GM18907 (cell line): ENCODE measurements at regions not wholly inside any gene's neighbourhood (a gene's known extent, or its start where the extent isn't known, plus 50 kb on each side); places are given as distances from the start of the nearest gene placed in this dataset.
"Not testable (repeated sequence)": the region's sequence is repeated elsewhere in the genome, so short reads cannot be mapped to it uniquely, and the experiment has no call there.

Experiments
- ATAC-seq: cut with Tn5 transposase; IDR thresholded peaks from one replicate; pipeline ENCODE4 v1.9.1; 2021; ENCODE audit warnings: mild to moderate bottlenecking, moderate library complexity; ENCODE audit not compliant: unreplicated experiment

DNA sequence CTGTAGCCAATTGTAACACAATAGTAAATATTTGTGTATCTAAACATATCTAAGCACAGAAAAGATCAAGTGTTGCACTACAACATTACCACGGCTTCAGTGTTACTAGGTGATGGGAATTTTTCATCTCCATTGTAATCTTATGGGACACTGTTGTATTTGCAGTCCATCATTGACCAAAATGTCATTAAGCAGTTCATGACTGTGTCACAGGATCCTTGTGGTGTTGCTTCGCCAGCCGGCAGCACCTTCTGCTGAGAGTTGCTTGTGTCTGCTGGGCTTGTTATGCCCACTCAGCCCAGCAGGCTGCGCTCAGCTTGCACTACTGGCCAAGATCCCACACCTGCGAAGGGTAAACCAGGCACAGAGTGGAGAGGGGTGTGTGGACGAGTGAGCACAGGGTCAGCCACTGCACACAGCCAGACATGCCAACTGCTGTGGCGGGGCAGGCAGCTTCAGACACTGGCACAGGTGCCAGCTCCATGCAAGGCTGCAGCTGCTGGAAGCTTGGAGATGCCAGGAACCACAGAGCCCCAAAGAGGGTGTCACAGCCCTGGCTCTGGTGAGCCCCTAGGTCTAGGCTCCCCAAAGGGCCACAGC, 273.7 kb downstream of the CETN3 start:
- ATAC-seq: no peak

DNA sequence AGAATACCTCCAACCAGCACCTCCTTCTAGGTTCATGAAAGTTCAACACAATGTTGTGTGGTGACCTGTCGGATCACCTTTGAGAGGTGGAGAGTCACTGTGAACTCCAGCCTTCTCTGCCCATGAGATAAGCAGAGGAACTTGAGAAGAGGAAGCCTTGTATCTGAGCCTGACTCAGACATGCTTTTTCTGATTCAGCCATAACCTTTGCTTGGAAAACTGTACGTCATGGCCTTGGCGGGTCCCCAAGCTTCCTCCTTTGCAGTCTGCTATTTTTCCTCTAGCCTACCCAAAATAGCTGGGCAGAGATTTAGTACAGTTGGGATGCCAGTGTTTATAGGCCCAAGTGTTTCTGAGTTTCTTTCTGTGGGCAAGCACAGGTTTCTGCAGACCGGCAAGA, 274.7 kb downstream of the CETN3 start:
- no peak for ATAC-seq

DNA sequence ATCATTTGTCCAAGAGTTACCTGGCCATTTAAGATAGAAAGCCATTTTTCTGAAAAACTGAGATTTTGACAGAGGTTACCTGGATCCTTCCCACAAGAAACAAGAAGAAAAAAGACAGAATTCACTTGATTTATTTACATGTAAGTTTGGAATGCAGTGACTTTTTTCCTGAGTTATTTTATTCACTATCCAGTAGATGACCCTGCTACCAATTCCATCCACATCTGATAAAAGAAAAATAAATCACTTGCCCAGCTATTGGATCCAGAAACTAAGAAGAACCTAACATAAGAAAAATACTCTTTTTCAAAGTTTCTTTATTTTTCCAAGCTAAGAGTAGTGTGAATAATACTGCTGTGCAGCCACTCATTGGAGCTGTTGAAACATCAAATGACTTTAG, 275.2 kb downstream of the CETN3 start:
- ATAC-seq: no peak

DNA sequence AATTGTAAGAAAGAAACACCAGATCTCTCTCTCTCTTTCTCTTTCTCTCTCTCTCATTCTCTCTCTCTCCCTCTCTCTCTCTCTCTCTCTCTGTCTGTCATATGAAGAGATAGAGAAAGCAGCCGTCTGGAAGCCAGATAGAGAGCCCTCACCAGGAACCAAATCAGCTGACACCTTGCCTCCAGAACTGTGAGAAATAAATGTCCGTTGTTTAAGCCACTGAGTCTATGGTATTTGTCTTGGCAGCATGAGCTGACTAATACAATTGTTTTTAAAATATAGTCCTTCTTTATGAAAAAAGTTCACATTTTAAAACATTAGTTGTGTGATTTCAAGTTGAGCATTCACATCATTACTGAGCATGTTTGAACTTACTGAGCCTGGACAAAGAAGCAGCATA, 275.6 kb downstream of the CETN3 start:
- ATAC-seq: no peak

DNA sequence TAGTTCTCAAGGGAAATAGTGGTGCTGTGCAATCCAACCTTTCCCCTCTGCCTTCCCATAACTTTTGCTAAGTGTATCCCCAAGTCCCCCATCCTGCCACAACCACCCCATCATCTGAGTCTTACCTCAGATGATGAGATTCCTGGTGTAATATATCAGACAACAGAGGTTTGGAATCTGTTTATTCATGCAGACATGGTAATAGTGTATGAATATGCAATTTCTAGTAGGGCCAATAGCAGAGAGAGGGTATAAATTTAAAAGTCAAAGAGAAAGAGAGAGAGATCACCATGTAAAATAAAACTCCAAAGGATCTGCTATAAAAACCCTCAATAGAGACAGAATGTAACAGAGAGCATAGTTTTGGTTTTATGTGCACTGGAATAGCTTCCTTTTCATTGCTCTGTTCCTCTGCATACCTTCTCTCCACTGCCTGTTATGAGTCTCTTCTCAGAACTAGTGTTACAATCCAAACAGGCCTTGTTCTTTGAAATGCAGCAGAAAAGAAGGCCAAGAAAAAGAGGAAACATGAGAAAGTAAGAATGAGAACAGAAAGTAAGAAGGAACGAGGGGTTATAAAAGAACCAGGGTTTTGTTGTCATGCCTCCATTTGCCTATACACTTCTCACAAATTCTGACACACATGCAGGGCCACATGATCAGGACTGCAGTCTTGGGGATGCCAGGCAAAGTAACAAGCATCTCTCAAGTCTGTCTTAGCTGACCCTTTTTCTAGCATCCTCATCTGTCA, 278.0 kb downstream of the CETN3 start:
- ATAC-seq: peak; percentile 72

DNA sequence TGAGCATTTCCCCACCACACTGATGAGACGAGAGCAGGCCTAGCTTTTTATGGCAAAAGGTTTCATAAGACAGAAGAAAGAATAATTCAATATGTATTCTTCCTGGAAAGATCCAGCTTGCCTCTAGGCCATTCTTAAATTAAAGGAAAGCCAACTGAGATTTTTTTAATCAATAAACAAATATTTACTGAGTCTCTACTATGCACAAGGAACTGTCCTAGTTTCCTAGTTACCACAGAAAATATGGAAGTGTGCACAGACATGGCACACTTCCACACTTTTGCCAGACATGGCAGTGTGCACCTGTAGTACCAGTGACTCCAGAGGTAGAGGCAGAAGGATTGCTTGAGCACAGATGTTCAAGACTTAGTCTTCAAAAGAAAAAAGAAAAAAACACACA, 281.0 kb downstream of the CETN3 start:
- no peak for ATAC-seq

DNA sequence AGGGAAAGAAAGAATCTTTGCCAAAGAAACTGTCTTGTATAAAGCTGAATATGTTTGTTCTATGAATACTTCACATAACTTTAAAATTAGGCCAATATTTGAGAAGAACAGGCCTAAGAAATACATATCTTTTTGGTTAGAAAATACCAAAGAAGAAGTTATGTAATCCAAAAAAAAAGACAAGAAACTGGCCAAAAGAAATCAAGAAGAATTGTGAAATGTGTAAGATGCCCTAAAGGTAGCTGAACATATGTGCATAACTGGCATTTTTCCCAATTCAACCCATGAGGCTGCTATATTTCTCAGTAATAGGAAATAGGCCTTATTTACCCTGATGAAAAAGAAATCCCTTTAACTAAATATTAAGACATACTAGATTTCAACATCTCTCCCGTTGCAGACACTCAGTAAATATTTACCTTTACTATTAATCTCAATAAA, 290.0 kb downstream of the CETN3 start:
- no peak for ATAC-seq

DNA sequence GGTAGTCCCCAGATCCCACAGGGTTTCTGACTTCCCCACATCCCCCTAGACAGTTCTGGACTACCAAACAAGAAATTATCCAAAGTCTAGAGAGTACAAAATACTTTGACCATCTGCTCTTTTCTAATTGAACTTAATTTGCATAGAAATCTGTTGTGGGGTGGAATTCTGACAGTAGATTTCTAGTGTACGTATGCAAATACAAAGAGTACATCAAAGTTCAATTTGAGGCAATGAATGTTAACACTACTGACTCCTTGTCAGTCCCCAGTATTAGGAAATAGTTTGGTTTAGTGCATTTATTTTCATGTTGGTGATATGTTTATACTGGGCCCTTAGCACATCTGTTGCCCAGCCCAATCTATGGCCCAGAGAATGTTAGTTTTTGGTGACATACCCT, 292.6 kb downstream of the CETN3 start:
- no peak for ATAC-seq

DNA sequence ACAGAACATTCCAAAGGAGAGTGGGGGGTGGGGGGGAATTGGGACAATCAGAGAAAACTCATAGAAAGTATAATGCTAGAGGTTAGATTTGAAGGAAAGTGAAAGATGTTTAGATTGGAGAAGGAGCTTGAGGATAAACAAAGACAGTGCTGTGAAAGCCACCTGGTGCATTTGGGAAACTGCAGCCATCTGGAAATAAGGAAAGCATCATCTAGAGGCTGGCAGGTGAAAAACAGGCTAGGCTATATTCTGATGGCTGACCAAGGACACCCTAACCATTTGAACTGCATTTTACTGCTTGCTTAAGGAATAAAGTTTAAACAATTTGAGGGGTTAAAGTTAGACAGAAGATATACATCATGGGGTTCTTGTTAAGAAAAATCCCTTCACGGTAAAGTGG, 296.4 kb downstream of the CETN3 start:
- ATAC-seq: no peak

DNA sequence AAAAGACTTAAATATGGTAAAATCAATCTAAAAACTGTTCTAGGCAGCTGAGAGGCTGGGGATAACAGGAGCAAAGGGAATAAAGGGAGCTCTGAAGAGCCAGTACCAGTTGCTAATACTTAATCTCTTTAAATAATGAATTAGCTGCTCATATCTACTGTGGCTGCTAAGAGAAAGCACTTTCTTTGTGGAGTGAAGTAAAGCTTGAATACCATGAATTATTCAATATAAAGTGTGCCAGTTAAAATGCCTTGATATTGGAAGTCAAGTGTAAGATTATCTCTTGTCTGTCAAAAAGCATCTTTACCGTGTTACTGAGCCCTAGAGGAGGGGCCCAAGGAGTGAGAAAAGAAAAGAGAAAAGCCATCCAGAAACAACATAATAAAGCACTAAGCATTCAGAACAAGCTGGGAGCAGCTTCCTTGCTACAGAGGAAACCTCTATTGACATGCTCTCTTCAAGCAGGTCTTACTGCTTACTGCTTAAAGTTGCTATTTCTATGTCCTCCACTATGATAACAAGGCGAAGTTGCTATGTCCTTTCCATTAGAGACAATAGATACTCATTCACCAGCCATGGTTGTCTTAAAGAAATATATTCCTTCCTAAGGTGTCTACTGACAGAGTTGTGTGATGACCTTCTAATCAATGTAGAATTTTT, 297.4 kb downstream of the CETN3 start:
- ATAC-seq: no peak

DNA sequence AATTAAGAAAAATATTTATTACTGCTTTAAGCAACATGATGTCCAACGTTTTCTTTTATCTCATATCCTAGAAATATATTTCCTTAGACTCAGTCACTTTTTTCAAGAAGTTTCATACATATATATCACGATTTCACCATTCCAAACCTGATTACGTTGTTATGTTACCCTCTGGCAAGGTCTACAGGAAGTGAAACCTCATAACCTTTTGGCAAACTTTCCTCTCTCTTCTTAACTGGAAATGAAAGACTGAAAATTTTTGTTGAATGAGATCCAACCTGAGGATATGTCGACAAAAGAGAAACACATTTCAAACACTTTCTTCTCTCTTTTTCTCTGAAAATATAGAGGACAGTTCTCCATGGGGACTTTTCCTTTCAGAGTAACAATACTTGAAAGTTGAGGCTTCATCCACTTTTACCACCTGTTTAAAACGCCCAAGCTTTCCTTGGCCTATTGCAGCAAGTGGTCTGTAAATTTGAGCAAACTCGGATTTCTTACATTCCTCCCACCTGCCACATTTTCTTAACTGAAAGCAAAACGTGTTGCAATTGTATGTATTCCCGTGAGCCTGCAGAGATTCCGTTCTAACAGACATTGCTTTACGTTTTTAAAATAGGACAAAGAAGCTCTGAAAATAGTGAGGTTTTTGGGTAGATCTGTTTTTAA, 298.1 kb downstream of the CETN3 start:
- no peak for ATAC-seq

DNA sequence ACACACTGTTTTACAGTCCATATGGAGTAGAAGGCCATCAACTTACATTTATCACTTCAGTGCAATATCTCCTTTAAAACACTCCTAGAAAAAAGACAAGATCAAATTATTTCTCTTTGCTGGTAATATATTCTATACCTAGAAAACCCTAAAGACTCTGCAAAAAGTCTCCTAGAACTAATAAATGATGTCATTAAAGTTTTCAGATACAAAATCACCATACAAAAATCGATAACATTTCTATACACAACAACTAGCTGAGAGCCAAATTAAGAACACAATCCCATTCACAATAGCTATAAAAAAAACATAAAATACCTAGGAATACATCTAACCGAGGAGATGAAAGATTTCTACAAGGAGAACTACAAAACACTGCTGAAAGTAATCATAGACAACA, 300.3 kb downstream of the CETN3 start:
- ATAC-seq: no peak

DNA sequence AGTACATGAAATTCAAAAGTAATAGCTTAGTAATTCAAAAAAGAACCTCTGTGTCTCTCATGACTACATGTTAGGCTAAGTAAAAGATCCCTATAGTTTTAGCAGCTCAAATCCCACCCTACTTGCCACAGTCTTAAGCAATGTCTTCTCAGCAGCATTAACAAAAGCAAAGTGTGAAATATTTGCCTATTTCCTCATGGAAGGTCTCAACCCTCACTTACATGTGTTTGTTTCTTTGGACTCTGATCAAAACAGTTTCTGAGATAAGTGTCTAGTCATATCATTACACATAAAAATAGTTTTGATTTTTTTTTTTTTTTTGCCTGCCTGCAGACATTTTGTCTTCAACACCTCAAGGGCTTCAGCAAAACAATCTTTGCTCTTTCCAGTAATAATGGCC, 310.5 kb downstream of the CETN3 start:
- no peak for ATAC-seq

DNA sequence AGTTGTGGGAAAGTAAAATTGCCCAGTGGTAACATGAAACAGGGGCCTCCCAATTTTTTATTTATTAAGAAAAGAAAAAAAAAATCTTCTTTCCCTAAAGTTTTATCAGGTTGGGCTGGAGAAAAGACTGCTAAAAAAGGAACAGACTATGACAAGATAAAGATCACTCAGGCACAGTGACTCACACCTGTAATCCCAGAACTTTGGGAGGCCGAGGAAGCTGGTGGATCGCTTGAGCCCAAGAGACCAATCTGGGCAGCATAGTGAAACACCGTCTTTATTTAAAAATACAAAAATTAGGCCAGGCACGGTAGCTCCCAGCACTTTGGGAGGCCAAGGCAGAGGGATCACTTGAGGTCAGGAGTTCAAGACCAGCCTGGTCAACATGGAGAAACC, 312.5 kb downstream of the CETN3 start:
- ATAC-seq: no peak

DNA sequence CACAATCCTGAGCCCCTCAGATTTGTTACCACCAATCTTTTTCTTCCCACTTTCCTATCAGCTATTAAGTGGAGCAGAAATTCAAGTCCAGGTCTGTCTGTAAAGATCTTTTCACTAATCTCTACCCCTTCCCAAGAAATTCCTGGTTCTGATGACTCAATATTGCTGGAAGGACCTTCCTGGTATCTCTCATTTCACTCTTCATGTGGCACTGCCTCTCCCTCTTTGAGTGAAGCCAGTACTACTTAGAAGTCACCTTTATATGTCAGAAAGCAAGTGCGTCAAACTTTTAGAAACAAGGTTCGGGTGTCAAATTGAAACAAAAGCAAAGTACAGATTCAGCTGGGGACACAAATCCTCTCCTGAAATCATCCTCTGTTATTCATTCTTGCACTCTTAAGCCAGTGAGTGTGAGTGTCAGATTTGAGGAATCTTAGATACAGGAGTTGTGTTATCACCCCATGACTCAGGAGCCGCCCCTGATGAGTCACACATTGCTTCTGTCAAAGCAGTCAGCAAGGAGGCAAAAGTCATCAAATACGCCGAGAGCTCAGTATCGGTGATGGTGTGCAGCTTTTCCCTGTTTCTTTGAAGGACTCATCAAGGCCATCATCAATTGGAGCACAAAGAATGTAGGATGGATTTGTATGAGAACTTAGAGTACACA, 313.0 kb downstream of the CETN3 start:
- no peak for ATAC-seq

DNA sequence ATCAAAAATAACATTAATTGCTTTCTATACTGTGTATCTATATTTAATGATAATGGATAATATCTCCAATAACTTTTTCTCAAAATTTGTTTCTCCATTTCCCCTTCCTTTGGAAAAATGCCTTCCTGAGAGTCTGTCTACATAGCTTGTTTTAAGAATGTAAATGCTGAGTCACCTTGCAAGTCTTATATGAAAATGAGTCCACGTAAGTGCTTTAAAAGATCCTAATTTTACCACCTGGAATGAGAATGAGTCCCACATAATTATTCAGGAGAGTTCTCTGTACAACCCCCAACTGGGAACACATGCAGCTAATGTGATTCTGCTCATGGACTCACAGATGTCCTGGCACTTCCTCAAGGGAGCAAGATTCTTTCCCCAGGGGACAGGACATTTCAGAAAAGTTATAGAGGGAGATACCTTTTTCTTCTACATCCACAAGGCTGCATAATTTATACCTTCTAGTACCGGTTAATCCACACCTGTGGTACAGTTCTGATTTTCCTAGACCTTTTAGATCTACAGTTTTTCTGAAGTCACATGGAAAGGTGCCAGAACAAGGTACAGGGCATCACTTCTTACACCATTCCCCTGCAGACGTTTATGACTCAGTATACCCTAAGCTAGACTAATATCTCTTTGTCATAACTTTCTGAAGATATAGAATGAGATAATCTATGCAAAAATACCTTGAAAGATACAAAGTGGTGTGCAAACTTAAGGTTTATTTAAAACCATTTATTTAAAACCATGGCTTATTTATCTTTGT, 314.1 kb downstream of the CETN3 start:
- ATAC-seq: no peak

DNA sequence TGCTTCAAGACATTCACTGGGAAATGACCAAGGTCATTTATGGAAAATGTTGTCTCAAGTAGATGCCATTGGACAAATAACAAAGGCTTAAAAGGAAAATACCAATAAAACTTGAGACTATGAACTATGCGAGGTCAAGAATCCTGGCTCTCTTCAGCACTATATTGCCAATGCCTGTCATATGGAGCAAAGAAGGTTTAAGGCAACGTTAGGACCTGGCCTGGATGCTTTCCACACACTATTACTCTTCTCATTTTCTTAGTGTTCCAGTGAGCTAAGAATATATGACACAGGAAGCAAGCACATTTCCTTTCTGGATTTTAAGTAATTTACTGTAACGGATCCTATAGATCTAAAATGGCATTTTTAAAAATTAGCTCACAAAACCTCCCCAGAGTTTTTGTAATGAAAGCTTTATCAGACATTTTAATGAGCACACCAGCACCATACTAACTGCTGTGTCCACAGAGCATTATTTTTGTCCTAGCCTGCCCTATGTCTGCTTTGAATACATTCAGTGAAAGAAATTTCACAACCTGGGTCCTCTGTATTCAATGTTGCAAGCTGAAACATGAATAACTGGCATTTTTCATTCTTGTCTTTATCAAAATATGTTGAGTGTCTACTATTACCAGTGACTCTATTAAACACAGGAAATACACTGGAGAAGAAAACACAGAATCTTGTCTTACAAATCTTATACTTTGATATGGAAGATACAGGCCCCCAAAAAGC, 315.6 kb downstream of the CETN3 start:
- ATAC-seq: no peak

DNA sequence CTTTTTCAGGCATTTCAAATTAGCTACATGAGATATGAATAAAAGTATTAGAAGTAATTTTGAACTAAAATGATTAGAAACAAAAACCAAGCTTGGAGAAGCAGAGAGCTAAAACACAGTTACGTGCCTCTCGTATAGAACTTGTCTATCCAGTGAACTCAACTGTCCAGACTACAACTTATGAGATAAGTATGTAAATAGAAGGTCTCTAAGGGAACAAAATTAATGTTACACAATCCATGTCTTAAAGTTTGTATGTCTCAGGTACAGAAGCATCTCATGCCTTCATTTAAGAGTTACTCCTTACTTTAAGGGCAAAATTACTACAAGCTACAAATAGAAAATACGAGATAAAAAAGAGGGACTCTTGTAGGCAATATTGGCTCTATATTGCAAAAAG, 316.8 kb downstream of the CETN3 start:
- no peak for ATAC-seq

DNA sequence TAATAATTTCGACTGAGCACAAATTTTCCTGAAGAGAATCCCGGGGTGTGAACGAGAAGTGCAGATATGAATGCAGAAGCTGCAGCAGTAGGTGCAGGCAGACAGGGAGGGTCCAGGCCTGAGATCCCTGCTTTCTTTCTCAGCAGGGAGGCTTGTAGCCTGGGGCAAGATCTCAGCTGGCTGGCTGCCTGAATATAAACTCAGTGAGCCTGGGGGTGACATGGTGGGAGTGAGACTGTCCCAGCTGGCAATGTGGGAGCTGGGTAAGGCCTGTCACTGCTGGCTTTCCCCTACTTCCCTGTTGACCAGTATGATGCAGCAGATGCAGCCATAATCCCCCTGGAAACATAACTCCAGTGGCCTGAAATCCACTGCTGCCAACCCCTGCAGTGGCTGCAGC, 325.2 kb downstream of the CETN3 start:
- ATAC-seq: no peak

DNA sequence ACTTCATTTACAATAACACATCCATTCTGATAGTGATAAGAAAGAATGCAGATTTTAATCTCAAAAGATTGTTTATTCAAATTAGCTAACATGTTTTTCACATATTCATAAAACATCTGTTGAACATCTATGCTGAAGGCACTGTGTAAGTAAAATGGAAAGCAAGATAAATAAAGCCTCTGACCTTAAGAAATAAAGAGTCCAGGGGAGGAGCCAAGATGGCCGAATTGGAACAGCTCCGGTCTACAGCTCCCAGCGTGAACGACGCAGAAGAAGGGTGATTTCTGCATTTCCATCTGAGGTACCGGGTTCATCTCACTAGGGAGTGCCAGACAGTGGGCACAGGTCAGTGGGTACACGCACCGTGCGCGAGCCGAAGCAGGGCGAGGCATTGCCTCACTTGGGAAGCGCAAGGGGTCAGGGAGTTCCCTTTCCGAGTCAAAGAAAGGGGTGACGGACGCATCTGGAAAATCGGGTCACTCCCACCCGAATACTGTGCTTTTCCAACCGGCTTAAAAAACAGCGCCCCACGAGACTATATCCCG, 336.5 kb downstream of the CETN3 start:
- ATAC-seq: not testable (repeated sequence)
